Body of pancreas (tissue), 4 donors: ENCODE measurements at regions not wholly inside any gene's neighbourhood (a gene's known extent, or its start where the extent isn't known, plus 50 kb on each side); places are given as distances from the start of the nearest gene placed in this dataset.

Experiments
- POLR2A ChIP-seq, 3 donors: fragments of 450-650 bp; IDR thresholded peaks; one replicate each; pipeline ENCODE4 v1.6.1; 2016; ENCODE audit warnings: antibody characterized with exemption in 3 of 3, mild to moderate bottlenecking in 2 of 3
- TF ChIP-seq, protein P1 (sequence below), 7 experiments: fragments of 450-650 bp in 4 of 7; fragments of 200-600 bp in 3 of 7; sonication (generic) in 3 of 7; IDR thresholded peaks; one replicate each; pipeline ENCODE4 v1.5.1; 2016 to 2019; ENCODE audit warnings: antibody characterized with exemption in 7 of 7

DNA sequence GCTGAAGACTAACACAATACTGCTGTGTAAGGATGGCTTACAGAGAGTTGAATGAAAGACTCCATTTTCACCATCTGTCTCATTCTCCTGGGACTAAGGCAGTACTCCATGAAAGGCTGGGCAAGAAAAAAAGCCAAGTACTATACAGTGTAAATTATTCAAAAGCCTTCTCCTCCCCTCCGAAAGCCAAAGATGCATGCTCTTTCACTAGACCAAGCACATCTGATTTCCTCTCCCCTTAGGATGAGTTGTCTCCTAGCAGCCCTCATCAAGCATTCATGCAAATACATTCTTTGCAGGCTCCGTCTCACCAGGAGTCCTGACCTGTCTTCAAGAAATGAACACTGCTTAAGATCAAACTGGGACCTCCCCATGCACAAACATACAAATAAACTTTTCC, 133.5 kb upstream of the THBS1 start:
- no peak for TF ChIP-seq POLR2A (IDR thresholded peaks at IDR 0.05)
- TF ChIP-seq, protein P1, sequence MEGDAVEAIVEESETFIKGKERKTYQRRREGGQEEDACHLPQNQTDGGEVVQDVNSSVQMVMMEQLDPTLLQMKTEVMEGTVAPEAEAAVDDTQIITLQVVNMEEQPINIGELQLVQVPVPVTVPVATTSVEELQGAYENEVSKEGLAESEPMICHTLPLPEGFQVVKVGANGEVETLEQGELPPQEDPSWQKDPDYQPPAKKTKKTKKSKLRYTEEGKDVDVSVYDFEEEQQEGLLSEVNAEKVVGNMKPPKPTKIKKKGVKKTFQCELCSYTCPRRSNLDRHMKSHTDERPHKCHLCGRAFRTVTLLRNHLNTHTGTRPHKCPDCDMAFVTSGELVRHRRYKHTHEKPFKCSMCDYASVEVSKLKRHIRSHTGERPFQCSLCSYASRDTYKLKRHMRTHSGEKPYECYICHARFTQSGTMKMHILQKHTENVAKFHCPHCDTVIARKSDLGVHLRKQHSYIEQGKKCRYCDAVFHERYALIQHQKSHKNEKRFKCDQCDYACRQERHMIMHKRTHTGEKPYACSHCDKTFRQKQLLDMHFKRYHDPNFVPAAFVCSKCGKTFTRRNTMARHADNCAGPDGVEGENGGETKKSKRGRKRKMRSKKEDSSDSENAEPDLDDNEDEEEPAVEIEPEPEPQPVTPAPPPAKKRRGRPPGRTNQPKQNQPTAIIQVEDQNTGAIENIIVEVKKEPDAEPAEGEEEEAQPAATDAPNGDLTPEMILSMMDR (IDR thresholded peaks at IDR 0.05) = no peak
